HG02678 (cell line): ENCODE measurements at regions not wholly inside any gene's neighbourhood (a gene's known extent, or its start where the extent isn't known, plus 50 kb on each side); places are given as distances from the start of the nearest gene placed in this dataset.
"Not testable (repeated sequence)": the region's sequence is repeated elsewhere in the genome, so short reads cannot be mapped to it uniquely, and the experiment has no call there.

ENCODE experiments used
- ATAC-seq: cut with Tn5 transposase; IDR thresholded peaks from one replicate; pipeline ENCODE4 v1.9.1; 2021; ENCODE audit warnings: mild to moderate bottlenecking, moderate library complexity; ENCODE audit not compliant: unreplicated experiment

DNA sequence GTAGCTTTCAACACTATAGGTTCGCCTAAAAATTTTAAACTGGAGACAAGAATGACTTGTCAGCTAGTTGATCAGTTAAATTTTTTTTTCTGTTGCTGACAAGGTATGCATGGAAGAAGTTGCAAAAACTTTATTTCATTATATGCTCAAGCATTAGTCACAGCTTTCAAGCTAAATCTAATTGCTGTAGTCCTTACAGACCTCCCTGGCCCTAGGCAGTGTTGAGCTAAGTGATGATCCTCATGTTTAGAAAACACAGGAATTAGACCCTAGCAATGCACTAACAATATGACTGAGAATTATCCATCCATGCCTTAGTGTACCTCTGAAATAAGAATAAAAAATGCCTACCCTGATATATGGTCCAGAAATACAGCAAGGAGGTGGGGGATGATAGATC is 253.4 kb downstream of the SP3 start:
- ATAC-seq, result no peak

DNA sequence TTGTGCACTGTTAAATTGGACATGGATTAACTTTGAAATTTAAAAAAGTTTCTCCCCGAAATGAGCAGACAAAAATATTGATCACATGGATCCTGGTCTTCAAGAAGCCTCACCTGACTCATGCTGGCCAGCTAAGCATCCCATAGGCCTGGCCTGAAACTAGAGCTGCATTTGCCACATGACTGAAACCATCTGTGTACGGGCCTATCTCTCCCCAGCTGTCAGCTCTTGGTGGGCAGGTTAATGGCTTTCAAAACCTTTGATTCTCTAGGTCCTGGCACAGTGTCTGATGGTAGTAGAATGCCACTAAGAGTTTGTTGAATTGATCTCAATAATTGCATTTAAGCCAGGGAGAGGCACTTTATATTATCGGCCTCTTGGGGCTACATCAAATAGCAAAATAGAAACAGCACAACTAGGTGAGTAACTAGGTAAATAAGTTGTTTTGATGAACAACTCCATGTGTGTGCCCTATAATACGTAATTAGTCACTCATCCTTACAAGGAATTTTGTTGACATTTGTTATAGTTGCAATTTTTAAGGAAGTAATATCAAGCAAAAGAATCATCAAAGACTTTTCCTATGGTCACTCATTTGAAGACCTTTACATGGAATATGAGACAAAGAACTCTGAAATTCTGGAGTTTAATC is 251.1 kb downstream of the SP3 start:
- ATAC-seq, result no peak

DNA sequence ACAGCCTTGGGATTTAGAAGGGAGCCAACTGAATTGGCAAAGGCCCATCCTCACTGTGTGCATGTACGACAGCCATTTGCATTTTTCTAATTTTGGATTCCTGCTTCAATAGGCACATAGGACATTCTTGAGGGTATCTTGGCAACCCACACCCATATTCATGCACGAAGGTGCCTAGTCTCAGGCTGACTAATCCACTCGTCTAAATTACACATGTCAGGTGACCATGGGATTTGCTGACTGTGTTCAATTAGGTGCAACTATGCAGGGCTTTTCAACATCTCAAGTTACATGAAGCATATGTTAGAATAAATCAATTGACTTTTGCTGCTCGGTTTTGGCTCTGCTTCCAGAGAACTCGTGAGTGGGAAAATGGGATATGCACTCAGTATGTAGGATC is 249.7 kb downstream of the SP3 start:
- ATAC-seq, result no peak

DNA sequence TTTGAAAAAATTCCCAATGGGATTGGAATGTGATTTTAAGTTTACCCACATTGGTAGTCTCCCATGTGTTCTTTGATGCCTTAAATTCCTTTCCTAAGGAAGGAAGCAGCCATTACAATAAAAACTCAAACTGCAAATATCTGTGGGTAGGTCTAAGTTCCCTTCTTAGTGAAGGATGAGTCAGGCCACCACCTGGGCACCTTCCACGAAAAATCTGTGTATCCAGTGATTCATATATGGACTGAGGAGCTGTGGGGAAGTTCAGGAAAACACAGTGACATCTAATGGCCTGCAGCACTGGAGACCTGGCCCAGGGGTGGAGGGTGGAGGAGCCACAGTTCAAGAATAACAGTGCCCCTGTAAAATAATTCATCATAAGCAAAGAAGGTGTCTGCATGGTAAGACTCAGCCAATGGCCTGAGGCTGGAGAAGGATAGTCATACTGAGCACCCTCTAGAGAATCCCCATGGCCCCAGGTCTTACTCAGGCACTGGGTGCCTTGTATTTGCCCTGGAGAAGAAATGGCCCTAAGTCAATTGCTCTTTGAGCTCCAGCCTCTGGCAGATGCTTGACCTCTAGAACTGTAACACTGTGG is 248.6 kb downstream of the SP3 start:
- ATAC-seq, result no peak

DNA sequence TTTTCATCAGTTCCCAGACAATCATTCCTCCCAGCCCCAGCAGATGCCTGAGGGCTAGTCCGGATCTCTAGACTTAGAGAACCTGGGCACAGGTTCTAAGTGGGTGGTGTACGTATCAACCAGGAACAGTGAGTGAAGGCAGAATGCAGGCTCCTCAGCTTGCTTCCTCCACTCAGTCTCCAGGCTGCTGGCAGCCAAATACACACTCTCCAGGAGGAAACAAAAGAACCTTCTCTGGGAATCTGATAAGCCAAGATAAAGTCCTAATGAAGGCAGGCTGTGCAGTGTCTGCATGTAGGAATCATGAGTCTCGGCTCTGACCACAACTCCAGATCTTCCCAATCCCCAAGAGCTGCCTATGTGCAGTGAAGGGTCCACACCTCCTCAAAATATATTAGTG is 245.7 kb downstream of the SP3 start:
- no peak for ATAC-seq

DNA sequence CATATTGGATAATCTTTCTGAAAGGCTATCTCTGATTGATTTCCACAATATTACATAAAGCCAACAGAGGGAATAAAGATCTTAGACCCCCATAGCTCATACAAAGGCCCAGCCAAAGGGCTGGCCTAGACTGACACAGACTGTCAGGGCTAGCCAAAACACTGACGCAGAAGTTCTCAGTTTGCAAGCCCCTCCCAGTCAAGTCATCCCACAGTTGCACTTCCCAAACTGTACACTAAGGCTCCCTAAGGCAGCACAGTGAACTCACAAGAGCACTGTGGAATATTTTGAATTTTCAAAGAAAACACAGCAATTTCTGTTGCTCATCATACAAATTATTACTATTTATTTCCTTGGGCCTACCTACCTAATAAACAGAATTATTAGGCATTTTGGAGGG is 244.9 kb downstream of the SP3 start:
- ATAC-seq, result no peak

DNA sequence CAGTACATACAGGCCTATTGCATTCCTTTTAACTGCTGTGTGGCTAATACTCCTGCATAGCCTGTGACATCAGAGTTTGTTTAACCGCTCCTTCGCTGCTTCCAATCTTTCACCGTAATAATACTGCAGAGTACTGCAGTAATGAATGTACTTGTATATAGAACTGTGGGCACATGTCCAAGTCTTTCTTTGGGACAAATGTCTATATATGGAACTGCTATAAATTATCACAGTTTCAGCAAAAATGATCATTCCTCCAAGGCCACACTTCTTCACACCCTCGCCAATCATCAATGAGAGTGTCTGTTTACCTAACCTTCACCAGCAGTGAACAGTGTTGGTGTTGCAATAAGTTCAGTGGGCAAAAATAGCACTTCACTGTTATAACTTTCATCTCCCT is 230.4 kb downstream of the SP3 start:
- ATAC-seq, result no peak

DNA sequence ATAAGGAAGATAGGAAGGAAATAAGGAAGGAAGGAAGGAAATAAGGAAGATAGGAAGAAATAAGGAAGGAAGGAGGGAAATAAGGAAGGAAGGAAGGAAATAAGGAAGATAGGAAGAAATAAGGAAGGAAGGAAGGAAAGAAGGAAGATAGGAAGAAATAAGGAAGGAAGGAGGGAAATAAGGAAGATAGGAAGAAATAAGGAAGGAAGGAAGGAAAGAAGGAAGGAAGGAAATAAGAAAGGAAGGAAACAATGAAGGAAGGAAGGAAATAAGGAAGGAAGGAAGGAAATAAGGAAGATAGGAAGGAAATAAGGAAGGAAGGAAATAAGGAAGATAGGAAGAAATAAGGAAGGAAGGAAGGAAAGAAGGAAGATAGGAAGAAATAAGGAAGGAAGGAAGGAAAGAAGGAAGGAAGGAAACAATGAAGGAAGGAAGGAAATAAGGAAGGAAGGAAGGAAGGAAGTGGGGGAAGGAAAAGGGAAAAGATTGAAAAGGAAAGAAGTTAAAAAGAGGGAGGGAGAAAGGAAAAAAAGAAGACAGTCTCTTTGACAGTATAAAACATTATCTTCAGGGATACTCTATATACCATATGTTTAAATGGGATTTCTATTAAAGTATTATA is 227.1 kb downstream of the SP3 start:
- ATAC-seq, result not testable (repeated sequence)

DNA sequence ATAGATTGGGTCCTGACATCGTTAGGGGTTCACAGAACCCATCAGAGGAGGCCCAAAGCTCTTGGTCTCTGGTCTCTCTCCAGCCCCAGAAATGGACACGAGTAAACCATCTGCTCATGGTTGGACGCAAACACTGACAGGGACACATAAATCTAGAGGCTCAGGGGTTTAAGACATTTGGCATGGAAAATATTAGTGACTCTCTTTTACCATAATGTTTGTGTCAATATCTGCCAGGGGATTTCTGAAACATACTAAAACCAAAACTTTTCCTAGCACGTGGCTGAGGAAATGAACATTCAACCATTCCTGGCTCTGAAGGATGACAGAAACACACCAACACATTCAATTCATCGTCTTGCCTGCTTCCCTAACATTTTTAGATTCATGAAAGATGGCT is 226.2 kb downstream of the SP3 start:
- no peak for ATAC-seq

DNA sequence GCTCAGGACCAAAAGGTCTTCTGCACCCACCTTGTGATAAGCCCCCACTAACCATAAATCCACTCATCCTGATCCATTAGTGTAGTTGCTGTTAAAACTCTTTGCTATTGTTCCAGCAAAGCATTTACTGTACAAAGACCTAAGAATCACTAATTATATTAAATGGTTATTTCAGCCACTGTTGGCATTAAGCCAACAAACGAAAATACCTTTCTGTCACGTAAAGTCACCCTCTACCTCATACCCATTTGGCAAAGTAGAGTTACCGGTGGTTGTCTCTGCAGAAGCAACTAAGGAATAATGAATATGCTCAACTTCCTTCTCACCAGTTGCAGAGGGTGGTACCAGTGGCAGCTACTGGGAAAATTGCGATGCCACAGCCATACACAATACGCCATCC is 224.5 kb downstream of the SP3 start:
- no peak for ATAC-seq

DNA sequence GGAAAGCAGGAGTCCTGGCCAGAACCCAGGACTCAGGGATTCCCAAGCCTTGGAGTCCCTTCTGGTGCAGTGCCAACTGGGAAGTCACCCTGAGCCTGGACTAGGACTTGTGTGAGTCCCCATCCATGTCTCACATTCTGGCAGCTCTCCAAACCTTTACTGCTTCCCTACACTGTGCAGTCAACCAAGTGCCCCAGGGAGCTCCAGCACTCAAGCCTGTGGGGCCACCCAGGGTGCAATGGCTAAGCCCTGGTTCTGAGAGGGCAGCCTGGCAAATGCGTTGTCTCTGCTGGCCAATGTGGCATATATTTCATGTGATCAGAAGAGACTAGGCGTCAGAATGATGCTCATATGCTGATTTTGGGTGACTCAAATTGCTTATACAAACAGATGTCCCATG is 223.4 kb downstream of the SP3 start:
- ATAC-seq, result no peak

DNA sequence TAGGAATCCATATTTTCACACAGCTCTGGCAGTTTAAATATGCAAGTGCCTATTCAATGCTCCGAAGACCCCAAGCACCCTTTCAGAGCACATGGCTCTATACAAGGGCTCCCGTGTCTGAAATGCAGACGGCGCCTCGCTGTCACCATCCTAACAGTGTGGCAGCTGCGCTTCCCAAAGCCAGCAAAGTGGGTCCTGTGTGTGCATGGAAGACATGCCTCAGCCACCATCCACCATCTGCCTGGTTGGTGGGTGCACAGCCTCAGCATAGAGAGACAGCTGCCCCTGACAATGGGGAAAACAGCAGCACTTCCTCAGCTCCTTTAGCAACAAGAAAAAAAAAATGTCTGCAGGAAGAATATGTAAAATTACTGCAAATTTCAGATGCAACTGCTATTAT is 218.1 kb downstream of the SP3 start:
- ATAC-seq, result no peak

DNA sequence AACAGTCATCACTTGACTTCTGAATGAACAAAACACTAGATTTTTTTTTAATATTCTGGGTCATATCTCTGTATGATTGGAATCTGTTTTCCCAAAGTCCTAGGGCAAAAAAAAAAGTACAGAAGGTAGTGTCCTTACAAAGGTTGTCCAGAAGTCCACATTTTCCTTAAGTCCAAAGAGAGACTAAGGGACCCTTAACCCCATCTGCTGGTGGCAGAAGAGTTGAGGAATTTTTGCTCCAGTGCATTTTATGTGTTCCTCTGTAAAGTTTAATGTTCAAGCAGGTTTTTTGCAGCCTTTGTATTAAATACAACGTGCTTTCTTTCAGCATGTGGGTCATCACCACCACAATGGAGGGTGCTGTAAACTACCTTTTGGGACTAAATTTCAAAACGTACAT is 215.9 kb downstream of the SP3 start:
- ATAC-seq, result no peak

DNA sequence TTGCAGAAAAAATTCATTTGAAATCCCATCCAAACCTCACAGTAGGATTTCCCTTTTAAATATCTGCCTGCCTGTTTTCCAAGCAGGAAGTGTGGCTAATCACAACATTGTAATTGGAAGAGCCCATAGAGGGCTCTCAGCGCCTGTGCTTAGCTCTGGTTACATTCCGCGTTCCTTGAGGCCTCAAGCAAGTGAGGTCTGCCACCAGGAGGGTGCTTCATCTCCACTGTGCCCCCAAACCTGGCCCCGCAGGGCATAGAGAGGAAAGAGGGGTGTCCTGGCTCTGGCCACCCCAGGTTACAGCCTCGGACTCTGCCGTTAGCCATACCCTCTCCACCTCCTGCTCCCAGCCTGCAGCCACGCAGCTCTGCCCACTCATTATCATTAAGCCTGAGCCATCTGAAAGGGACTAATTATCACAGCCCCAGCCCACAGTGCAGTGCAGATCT is 214.8 kb downstream of the SP3 start:
- no peak for ATAC-seq

DNA sequence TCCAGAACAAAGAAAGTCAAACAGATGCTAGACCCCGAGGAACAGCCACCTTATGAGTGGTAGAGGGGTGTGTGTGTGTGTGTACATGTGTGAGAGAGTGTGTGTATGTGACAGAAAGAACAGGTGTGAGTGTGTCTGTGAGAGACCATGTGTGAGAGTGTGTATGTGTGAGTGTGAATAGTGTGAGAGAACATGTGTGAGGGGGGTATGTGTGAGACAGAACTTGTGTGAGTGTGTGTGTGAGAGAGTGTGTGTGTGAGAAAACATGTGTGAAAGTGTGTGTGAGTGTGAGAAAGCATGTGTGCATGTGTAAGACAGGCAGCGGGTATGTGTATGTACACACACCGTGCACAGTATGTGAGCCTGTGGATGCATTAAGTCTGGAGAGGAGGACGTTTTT is 214.3 kb downstream of the SP3 start:
- no peak for ATAC-seq

DNA sequence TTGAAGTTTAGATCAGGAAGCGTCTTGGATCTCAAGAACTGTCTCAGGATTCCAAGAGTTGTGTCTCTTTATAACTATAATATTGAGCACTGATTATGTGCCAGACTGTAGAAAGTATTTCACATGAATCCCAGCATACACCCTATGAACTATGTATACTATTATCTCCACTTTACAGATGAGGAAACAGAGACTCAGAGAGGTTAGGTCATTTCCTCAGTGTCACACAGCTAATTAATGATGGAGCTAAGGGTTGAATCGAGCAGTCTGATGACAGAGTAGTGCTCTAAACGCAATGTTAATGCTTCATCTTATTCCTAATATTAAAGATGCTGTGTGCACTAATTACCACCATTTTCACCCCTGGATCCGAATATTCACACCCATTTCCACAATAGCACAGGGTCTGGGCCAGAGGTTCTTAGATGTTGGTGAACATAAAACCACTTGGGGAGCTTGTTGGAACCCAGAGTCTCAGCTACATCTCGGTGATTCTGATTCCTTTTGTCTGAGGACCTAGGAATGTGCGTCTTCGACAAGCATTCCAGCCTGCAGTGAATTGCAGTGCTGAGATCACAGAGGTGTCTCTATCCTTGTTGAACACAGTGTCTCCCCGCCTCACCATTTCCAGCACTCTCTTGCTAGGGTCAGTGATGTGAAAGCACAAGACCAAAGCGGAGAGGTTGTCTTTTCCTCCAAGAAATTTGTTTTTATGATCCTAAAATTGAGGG is 213.8 kb downstream of the SP3 start:
- no peak for ATAC-seq

DNA sequence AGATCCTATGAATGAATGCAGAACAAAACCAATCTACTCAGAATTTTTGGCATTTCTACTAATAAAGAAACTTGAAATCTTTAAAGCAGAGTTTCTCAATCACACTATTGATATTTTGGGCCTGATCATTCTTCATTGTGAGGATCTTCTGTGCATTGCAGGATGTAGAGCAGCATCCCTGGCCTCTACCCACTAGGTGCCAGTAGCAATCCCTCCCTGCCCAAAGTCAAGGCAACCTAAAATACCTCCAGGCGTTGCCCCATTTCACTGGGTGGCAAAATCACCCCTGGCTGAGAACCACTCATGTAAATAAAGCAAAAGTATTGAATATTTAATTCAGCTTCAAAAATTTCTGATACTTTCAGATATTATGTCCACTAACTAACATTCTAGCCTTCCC is 213.0 kb downstream of the SP3 start:
- no peak for ATAC-seq

DNA sequence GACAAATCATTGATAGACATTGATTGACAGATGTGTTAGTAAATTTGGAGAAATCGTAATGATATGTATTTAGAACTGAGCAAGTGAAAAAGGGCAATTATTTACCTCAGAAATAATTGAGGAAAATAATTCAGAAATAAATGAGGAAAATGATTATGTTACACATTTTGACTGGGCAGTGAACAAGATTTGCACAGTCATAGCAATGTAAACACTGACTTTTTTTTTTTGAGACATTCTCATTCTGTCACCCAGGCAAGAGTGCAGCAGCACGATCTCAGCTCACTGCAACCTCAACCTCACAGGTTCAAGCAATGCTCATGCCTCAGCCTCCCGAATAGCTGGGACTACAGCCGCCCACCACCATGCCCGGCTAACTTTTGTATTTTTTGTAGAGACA is 211.7 kb downstream of the SP3 start:
- ATAC-seq, result no peak

DNA sequence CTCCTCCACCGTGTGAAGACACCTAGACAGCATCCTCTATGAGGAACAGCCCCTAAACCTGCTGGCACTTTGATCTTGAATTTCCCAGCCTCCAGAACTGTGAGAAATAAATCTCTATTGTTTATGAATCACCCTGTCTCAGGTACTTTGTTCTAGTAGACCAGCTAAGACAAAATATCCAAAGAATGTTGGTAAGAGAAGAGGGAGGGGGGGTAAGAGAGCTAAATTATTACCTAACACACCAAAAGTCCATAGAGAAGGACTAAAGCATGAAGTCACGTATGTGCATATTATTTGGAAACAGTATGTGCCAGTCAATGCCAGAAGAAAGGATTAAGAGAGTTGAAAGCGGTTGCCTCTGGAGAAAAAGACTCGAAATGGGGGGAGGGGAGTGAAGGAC is 211.0 kb downstream of the SP3 start:
- no peak for ATAC-seq

DNA sequence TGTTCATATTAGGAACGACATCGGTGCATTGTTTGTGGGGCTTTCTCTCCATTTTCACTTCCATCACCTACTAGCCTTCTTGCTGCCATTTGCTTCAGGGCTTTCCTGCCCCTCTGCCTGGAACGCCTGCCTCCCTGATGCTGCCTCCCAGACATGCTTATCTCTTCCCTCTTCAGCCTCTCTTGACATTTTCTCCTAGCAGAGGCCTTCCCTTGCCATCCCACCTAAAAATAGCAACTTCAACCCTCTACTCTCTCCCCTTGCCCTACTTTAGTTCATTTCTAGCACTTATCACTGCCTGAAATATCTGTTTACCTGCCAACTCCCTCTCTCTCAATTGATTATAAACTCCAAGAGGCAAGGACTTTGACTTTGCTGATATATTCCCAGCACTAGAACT is 210.3 kb downstream of the SP3 start:
- ATAC-seq, result no peak

DNA sequence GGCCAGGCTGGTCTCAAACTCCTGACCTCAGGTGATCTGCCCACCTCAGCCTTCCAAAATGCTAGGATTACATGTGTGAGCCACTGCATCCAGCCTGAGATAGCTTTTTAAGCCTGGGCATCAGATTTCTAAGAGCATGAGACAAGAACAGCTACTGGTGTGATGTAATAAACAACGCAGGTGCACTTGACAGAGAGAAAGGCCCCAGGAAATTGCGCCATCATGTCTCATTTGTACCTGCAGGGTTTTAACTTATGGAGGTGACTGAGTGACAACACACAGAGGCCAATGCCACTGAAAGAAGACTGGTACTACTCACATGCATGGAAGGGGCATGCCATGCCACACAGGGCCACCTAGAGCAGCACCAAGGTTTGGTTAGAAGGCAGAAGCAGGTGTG is 209.4 kb downstream of the SP3 start:
- ATAC-seq, result no peak

DNA sequence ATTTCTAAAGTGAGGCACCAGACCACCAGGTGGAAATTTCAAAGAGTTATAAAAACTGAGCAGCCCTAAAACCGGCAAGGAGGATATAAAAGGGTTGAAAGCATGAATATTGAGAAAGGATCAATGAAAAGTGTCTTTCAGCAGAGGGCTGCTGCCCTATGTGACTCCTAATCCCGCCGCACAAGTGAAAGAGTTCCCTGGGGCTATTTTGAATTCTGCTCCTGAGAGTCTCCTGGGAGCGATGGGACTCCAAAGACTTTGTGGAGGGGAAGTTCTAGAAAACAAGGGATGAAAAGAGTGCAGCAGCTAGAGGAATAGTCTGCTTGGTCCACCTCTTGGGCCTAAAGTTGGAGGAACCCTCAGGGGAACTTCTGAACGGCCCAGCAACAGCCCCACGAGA is 205.2 kb downstream of the SP3 start:
- ATAC-seq, result no peak
